GM06990 (cell line): ENCODE measurements at regions not wholly inside any gene's neighbourhood (a gene's known extent, or its start where the extent isn't known, plus 50 kb on each side); places are given as distances from the start of the nearest gene placed in this dataset.
"Not testable (repeated sequence)": the region's sequence is repeated elsewhere in the genome, so short reads cannot be mapped to it uniquely, and the experiment has no call there.

Experiments
- DNase-seq: peaks from one replicate; pipeline ENCODE4 v3.0.0-alpha.2; 2011; ENCODE audit not compliant: insufficient read length; ENCODE audit errors: extremely low read depth
- H3K27me3 ChIP-seq: replicated peaks from 2 replicates; pipeline ENCODE4 v1.6.0; 2011; ENCODE audit warnings: low read length; ENCODE audit not compliant: control insufficient read depth, insufficient read depth
- H3K36me3 ChIP-seq: 2 replicates; pipeline ENCODE4 v1.5.1; 2011; ENCODE audit warnings: low read length; ENCODE audit not compliant: control insufficient read depth, insufficient read depth
- H3K4me3 ChIP-seq: replicated peaks from 2 replicates; pipeline ENCODE4 v1.5.1; 2011; ENCODE audit warnings: low read depth, mild to moderate bottlenecking, control low read depth, low read length
- CTCF ChIP-seq: IDR thresholded peaks from 2 replicates; pipeline ENCODE4 v1.5.1; 2011; ENCODE audit warnings: low read length, control low read depth, mild to moderate bottlenecking, inconsistent platforms; ENCODE audit not compliant: insufficient read depth, poor library complexity, severe bottlenecking

GRCh38 chr13:91248249-91248648 lies 99.2 kb upstream of the MIR17HG start:
- DNase-seq = no peak
- H3K27me3 ChIP-seq = no peaks in the 10 kb centered on the region; the same call in 1 of the 2 replicates
- H3K36me3 ChIP-seq = no peaks in the 10 kb centered on the region
- H3K4me3 ChIP-seq = no peak overlapping the region
- TF ChIP-seq CTCF = no peak

- no peak for TF ChIP-seq CTCF
- Histone ChIP-seq H3K4me3 (no peak overlapping the region), H3K27me3 (no peaks in the 10 kb centered on the region; the same call in 1 of the 2 replicates), H3K36me3 (no peaks in the 10 kb centered on the region)
- DNase-seq = no peak
These were observed 98.1 kb upstream of the MIR17HG start for GRCh38 chr13:91249370-91249769.

- no peak for DNase-seq
- TF ChIP-seq CTCF = no peak
- no peaks in the 10 kb centered on the region; the same call in 1 of the 2 replicates for H3K27me3 ChIP-seq
These were observed 97.6 kb upstream of the MIR17HG start for GRCh38 chr13:91249861-91250260.

GRCh38 chr13:91251573-91251972 lies 95.9 kb upstream of the MIR17HG start:
- not testable (repeated sequence) for DNase-seq, H3K27me3 ChIP-seq, H3K4me3 ChIP-seq, H3K36me3 ChIP-seq

More at GRCh38 chr13:91249861-91250260, 97.6 kb upstream of the MIR17HG start:
- Histone ChIP-seq H3K4me3 (no peak overlapping the region), H3K36me3 (no peaks in the 10 kb centered on the region)

- Histone ChIP-seq H3K27me3 (no peaks in the 10 kb centered on the region), H3K36me3 (no peaks in the 10 kb centered on the region), H3K4me3 (no peak overlapping the region)
- no peak for DNase-seq
- TF ChIP-seq CTCF = no peak
These were observed 83.0 kb upstream of the MIR17HG start for GRCh38 chr13:91264484-91264883.

- no peak overlapping the region for H3K4me3 ChIP-seq
- no peak for DNase-seq
- no peak for TF ChIP-seq CTCF
- H3K36me3 ChIP-seq = no peaks in the 10 kb centered on the region
- H3K27me3 ChIP-seq = no peaks in the 10 kb centered on the region
These were observed 78.2 kb upstream of the MIR17HG start for GRCh38 chr13:91269237-91269636.
